Chondrocyte (in vitro differentiated cells): ENCODE measurements at regions not wholly inside any gene's neighbourhood (a gene's known extent, or its start where the extent isn't known, plus 50 kb on each side); places are given as distances from the start of the nearest gene placed in this dataset.
A peak's percentile ranks its signal among the peaks of the same experiment; 100 is the strongest.

Source experiments
- DNase-seq: peaks from one replicate; pipeline ENCODE4 v3.0.0; 2021; ENCODE audit warnings: mixed read lengths, low spot score
- H3K27ac Mint-ChIP-seq: one replicate; pipeline ENCODE4 v1.8.0; 2021; ENCODE audit warnings: mild to moderate bottlenecking, moderate library complexity, mixed read lengths; ENCODE audit not compliant: unreplicated experiment
- H3K27me3 Mint-ChIP-seq: 2 replicates; pipeline ENCODE4 v1.8.0; 2021; ENCODE audit warnings: low read depth, mixed read lengths
- H3K36me3 Mint-ChIP-seq: 2 replicates; pipeline ENCODE4 v1.8.0; 2021; ENCODE audit warnings: low read depth, mixed read lengths
- H3K4me1 Mint-ChIP-seq: 2 replicates; pipeline ENCODE4 v1.8.0; 2021; ENCODE audit warnings: low read depth, mild to moderate bottlenecking, mixed read lengths
- H3K4me3 Mint-ChIP-seq: one replicate; pipeline ENCODE4 v1.8.0; 2021; ENCODE audit warnings: mild to moderate bottlenecking, moderate library complexity, mixed read lengths; ENCODE audit not compliant: unreplicated experiment
- H3K9me3 Mint-ChIP-seq: 2 replicates; pipeline ENCODE4 v1.8.0; 2021; ENCODE audit warnings: low read depth, mixed read lengths
- TF ChIP-seq, protein P1 (sequence below): fragments of 200-600 bp; sonication (generic); IDR thresholded peaks from 2 replicates; pipeline ENCODE4 v1.5.0; 2021; ENCODE audit warnings: antibody characterized with exemption, mild to moderate bottlenecking, moderate library complexity

DNA sequence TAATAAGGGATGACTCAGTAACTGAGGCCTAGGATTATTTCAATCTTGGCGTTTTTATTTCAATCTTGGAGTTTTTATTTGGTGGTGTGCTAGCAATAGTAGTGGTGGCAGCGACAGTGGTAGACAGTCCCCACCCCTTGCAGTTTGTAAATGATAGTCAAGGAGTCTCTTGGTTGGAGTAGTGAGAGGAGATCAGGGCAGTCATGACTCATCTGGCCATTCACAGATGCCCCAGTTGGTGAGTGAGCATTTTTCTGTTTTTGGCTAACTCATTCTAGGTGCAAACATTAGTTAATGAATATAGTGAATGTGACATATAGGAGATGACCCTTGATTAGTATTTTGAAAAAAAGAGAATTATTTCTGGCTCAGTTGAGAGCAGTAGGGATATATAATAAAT is 93.5 kb upstream of the ADAD1 start:
- Mint-ChIP-seq H3K36me3 (peaks cover 12% of the 10 kb centered on the region), H3K27me3 (no peaks in the 10 kb centered on the region), H3K9me3 (no peaks in the 10 kb centered on the region), H3K4me1 (no peaks in the 10 kb centered on the region), H3K27ac (no peak overlapping the region), H3K4me3 (no peak overlapping the region)
- no peak for DNase-seq
- TF ChIP-seq, protein P1, sequence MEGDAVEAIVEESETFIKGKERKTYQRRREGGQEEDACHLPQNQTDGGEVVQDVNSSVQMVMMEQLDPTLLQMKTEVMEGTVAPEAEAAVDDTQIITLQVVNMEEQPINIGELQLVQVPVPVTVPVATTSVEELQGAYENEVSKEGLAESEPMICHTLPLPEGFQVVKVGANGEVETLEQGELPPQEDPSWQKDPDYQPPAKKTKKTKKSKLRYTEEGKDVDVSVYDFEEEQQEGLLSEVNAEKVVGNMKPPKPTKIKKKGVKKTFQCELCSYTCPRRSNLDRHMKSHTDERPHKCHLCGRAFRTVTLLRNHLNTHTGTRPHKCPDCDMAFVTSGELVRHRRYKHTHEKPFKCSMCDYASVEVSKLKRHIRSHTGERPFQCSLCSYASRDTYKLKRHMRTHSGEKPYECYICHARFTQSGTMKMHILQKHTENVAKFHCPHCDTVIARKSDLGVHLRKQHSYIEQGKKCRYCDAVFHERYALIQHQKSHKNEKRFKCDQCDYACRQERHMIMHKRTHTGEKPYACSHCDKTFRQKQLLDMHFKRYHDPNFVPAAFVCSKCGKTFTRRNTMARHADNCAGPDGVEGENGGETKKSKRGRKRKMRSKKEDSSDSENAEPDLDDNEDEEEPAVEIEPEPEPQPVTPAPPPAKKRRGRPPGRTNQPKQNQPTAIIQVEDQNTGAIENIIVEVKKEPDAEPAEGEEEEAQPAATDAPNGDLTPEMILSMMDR: no peak

DNA sequence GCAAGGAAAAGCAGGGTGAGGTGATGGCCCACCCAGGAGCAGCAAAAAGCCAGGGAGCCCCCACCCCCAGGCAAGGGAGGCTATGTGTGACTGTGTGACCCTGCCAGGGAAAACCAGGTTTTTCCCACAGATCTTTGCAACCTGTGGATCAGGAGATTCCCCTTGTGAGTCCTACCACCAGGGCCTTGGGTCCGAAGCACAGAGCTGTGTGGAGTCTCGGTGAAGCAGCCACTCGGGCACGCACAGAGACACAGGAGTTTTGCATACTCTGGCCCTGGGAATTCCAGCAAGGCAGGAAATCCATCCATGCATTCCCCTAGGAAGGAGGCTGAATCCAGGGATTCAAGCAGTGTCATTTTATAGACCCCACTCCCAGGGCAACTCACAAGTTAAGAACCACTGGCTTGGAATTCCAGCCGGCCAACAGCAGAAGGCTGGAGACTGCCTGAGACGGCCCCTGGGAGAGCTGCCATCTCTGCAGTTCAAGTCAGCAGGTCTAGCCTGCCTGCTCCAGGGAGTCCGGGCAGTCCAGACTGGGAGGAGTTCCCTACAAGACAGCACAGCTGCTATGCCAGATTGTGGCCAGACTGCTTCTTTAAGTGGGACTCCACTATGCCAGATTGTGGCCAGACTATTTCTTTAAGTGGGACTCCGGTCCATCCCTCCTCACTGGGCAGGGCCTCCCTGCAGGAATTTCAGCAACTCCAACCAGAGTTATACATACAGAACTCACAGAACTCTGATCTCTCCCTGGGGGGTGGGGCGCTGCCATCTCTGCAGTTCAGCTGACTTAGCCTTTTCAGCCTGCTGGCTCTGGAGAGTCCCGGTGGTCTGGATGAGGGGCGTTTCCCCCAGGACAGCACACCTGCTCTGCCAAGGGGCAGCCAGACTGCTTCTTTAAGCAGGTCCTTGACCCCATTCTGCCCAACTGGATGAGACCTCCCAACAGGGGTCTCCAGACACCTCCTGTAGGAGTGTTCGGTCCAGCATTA is 85.1 kb upstream of the ADAD1 start:
- no peak overlapping the region for H3K27ac Mint-ChIP-seq
- H3K9me3 Mint-ChIP-seq: peaks cover 10% of the 10 kb centered on the region
- H3K4me3 Mint-ChIP-seq: no peak overlapping the region
- H3K36me3 Mint-ChIP-seq: peaks cover 22% of the 10 kb centered on the region
- H3K27me3 Mint-ChIP-seq: no peaks in the 10 kb centered on the region
- DNase-seq: peak; percentile 68
- TF ChIP-seq, protein P1: no peak
- H3K4me1 Mint-ChIP-seq: no peaks in the 10 kb centered on the region

DNA sequence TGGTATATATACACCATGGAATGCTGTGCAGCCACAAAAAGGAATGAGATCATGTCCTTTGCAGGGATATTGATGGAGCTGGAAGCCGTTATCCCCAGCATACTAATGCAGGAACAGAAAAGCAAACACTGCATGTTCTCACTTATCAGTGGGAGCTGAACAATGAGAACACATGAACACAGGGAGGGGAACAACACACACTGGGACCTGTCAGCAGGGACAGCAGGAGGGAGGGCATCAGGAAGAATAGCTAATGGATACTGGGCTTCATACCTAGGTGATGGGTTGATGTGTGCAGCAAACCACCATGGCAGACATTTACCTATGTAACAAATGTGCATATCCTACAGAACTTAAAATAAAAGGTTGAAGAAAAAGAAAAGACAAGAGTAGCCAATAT is 81.1 kb upstream of the ADAD1 start:
- TF ChIP-seq, protein P1: no peak
- no peaks in the 10 kb centered on the region for H3K4me1 Mint-ChIP-seq

DNA sequence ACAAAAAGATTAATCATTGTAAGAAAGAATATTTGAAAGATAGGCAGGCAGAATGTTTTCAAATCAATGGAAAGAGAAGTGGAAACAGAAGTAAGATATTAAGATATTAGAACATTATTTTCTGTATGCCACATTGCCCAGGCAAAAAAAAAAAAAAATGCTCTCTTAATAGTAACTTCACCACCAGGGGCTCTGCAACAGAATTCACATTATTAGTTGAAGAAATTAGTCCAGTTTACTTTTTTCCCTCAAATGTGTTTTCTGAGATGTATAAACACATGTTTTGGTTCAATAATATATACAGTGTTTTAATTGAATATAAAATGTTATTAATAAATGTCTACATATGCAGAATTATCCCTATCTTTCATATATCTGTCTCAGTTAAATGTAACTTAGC is 78.0 kb upstream of the ADAD1 start:
- Mint-ChIP-seq H3K36me3 (peaks cover 14% of the 10 kb centered on the region), H3K27me3 (no peaks in the 10 kb centered on the region), H3K9me3 (peaks cover 10% of the 10 kb centered on the region), H3K27ac (no peak overlapping the region), H3K4me1 (no peaks in the 10 kb centered on the region), H3K4me3 (no peak overlapping the region)
- TF ChIP-seq, protein P1: peak; percentile 69
- DNase-seq: no peak

More for the DNA sequence above, 81.1 kb upstream of the ADAD1 start:
- H3K9me3 Mint-ChIP-seq: peaks cover 10% of the 10 kb centered on the region
- peaks cover 18% of the 10 kb centered on the region for H3K36me3 Mint-ChIP-seq
- H3K4me3 Mint-ChIP-seq: no peak overlapping the region
- no peaks in the 10 kb centered on the region for H3K27me3 Mint-ChIP-seq
- no peak overlapping the region for H3K27ac Mint-ChIP-seq
- no peak for DNase-seq

DNA sequence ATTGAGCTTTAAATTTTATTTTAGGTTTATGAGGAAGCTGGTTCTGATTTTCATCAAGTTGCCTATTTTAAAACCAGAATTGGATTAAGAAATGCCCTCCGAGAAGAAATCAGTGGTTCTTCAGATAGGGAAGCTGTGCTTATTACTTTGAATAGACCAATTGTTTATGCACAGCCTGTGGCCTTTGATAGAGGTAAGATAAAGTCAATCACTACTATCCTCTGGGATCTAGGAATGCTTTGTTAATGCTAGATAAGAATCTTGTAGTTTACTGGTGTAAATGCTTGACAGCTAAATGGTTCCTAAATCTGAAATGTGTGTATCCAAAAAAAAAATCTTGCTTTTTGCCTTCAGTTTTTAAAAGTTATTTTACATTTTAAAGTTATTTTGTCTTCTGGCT is 73.0 kb upstream of the ADAD1 start:
- Mint-ChIP-seq H3K4me3 (no peak overlapping the region), H3K27ac (no peak overlapping the region), H3K4me1 (no peaks in the 10 kb centered on the region), H3K9me3 (no peaks in the 10 kb centered on the region), H3K36me3 (peaks cover 14% of the 10 kb centered on the region), H3K27me3 (no peaks in the 10 kb centered on the region)
- TF ChIP-seq, protein P1: no peak
- DNase-seq: no peak
